ENCODE measurements at regions not wholly inside any gene's neighbourhood (a gene's known extent, or its start where the extent isn't known, plus 50 kb on each side); places are given as distances from the start of the nearest gene placed in this dataset.

DNA sequence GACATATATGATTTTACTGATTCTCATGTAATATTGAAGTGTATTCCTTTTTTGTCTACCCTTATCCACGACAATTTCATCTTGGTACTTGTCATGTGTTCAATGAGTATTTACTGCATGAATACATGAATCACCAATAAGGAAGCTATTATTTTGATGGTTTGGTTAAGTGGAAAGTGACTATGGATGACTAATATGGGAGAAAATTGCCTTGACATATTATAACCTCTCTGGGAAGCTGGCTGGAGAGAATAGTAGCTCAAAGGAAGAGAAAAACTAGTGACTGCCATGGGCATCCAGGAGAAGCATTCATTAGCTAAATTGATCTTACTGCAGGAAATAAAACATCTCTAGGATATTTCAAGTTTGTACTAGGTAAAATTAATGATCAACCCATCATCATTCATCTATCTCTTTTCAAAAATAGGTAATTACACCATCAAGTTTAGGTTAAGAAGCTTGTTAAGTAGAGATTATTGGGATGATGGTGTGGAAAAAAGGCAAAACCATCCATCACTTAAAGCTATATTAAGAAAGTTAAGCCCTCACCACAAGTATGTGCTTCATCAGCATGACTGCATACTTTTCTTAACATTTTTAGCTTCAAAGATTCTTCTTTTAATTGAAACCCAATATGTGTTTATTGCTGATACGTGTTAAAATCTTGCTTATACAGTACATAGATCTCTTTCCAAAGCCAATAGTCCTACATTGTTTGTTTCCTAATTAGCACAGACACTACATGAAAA, 455.2 kb upstream of the ARPP21 start:
- H3K4me1 ChIP-seq, result no peaks in the 10 kb centered on the region
- no peaks in the 10 kb centered on the region for H3K36me3 ChIP-seq
- DNase-seq, result no peak
- TF ChIP-seq POLR2A (IDR thresholded peaks at IDR 0.05) (no peak), CTCF (IDR thresholded peaks at IDR 0.05) (no peak)
- no peaks in the 10 kb centered on the region for H3K27me3 ChIP-seq
- no peak overlapping the region for H3K27ac ChIP-seq
- H3K4me3 ChIP-seq, result no peak overlapping the region
- no peaks in the 10 kb centered on the region for H3K9me3 ChIP-seq

DNA sequence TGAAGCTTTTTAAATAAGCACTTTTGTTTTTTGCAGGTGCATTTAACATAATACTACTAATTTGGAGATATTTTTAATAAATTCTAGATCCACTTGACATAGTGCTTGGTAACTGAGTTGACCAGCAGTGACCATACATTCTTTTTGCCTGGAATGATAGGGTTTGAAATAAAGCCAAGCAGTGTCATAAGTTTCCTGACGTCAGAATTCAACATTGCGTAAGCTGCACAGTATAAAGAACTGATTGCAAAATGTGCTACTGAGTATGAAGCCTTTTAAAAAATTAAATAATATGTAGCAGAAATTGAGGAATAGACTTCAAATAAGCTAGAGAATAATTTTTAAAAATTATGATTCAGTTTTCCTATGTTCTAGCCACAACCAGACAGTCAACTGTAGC, 454.6 kb upstream of the ARPP21 start:
- Histone ChIP-seq H3K27me3 (no peaks in the 10 kb centered on the region), H3K36me3 (no peaks in the 10 kb centered on the region), H3K4me3 (no peak overlapping the region), H3K4me1 (no peaks in the 10 kb centered on the region), H3K27ac (no peak overlapping the region), H3K9me3 (no peaks in the 10 kb centered on the region)
- no peak for TF ChIP-seq CTCF (IDR thresholded peaks at IDR 0.05)
- TF ChIP-seq POLR2A (IDR thresholded peaks at IDR 0.05), result no peak
- DNase-seq, result no peak

DNA sequence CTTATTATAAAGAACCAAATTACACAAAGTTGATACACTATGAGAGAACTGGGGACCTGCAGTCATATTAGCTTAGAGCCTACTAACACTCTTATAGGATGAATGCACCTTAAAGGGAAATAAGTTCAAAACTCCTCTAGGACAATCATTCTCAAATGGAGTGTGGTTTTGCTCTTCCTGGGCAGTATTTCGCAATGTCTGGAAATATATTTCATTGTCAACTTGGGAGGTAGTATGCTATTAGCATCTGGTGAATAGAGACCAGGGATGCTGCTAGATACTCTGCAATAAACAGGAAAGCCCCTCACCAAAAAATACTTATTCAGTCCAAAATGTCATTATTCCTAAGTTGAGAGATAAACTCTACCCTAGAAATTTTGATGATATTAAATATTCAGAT, 451.4 kb upstream of the ARPP21 start:
- Histone ChIP-seq H3K27ac (no peak overlapping the region), H3K36me3 (no peaks in the 10 kb centered on the region), H3K27me3 (no peaks in the 10 kb centered on the region), H3K4me1 (no peaks in the 10 kb centered on the region), H3K4me3 (no peak overlapping the region), H3K9me3 (no peaks in the 10 kb centered on the region)
- TF ChIP-seq POLR2A (IDR thresholded peaks at IDR 0.05) (no peak), CTCF (IDR thresholded peaks at IDR 0.05) (no peak)
- no peak for DNase-seq

GRCh38 chr3:35194666-35195065, 444.7 kb upstream of the ARPP21 start:
- Histone ChIP-seq H3K4me1 (no peaks in the 10 kb centered on the region), H3K9me3 (no peaks in the 10 kb centered on the region), H3K27me3 (no peaks in the 10 kb centered on the region), H3K4me3 (no peak overlapping the region), H3K36me3 (no peaks in the 10 kb centered on the region), H3K27ac (no peak overlapping the region)
- TF ChIP-seq CTCF (IDR thresholded peaks at IDR 0.05) (no peak), POLR2A (IDR thresholded peaks at IDR 0.05) (no peak)
- DNase-seq, result no peak

- Histone ChIP-seq H3K4me1 (no peaks in the 10 kb centered on the region), H3K27ac (no peak overlapping the region)
- TF ChIP-seq CTCF (IDR thresholded peaks at IDR 0.05), result no peak
- TF ChIP-seq POLR2A (IDR thresholded peaks at IDR 0.05), result no peak
Observed at GRCh38 chr3:35198857-35199256, 440.5 kb upstream of the ARPP21 start.

GRCh38 chr3:35200056-35200455, 439.3 kb upstream of the ARPP21 start:
- Histone ChIP-seq H3K36me3 (no peaks in the 10 kb centered on the region), H3K9me3 (no peaks in the 10 kb centered on the region), H3K27me3 (no peaks in the 10 kb centered on the region), H3K4me3 (no peak overlapping the region), H3K4me1 (no peaks in the 10 kb centered on the region), H3K27ac (no peak overlapping the region)
- DNase-seq, result no peak
- TF ChIP-seq POLR2A (IDR thresholded peaks at IDR 0.05) (no peak), CTCF (IDR thresholded peaks at IDR 0.05) (no peak)

More at GRCh38 chr3:35198857-35199256, 440.5 kb upstream of the ARPP21 start:
- Histone ChIP-seq H3K27me3 (no peaks in the 10 kb centered on the region), H3K4me3 (no peak overlapping the region), H3K9me3 (no peaks in the 10 kb centered on the region), H3K36me3 (no peaks in the 10 kb centered on the region)
- no peak for DNase-seq

Data from Peyer's patch (tissue), 4 donors.